ENCODE measurements at regions not wholly inside any gene's neighbourhood (a gene's known extent, or its start where the extent isn't known, plus 50 kb on each side); places are given as distances from the start of the nearest gene placed in this dataset.

DNA sequence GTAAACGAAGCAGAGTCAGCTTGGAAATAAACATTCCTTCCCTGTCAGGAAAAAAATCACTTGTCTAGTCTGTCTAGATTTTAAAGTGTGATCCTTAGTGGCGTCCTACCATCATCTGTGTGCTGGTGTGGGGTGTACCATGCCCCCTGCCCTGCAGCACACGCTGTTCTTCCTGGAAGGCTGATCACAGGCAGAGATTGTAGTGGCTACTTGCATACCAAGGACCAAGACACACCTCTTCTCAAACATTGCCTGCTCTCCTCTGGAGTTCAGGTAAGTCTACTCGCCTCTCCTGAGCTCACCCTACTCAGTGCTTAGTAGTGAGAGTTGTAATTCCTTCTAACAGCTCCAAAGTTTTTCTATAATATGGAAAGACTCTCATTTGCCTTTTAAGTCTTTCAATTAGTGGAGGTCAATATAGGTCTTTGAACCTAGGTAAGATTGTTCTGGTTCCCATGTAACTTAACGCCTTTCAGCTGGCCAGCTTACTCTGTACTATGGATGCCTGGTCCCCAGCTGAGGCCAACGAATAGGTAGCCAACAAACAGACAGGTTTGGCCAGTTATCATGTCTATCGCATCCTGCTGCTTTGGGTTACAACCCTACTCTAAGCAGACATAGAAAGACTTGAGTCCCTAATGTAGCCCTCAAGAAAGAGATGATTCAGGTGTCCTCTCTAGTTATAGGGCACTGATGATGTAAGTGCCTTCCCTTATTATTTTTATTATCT lies 55.4 kb downstream of the XCL1 start:
- Mint-ChIP-seq H3K4me1 (peaks cover 2% of the 10 kb centered on the region), H3K27me3 (no peaks in the 10 kb centered on the region), H3K36me3 (no peaks in the 10 kb centered on the region), H3K27ac (no peak overlapping the region), H3K4me3 (no peak overlapping the region), H3K9me3 (ENCODE audit: low read depth) (no peaks in the 10 kb centered on the region)
- ATAC-seq (no peak), DNase-seq (no peak)
- CTCF ChIA-PET, result interaction anchor here (1.1 kb wide), 1 partner anchor 32 kb away, joined by 3 read pairs; no protein-coding TSS in a partner anchor

DNA sequence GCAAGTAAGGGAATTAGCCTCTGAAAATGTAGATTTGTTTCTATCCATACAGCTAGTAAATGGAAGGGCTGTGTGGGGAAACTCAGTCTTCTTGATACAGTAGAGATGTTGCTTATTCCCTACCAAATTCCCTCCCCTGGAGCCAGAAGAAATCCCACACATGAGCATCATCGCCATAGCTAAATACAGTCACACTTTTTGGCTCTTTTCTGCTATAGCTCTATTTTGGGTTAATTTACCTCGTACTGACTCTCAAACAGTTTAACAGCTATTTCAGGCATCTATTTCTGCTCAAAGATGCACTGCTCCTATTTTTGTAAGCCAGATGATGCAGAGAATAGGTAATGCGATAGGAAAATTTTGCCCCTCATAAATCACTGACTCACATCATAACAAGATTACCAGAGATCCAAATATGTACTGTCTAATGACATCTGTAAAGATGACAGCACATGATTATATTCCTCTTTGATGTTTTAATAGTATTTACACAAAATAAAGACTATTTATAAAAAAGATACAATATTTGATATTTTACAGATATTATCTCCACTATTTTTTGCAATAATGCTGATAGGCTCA lies 58.6 kb downstream of the XCL1 start:
- CTCF ChIA-PET, result no interaction called here
- H3K27ac Mint-ChIP-seq, result no peak overlapping the region
- H3K9me3 Mint-ChIP-seq (ENCODE audit: low read depth), result no peaks in the 10 kb centered on the region
- H3K4me1 Mint-ChIP-seq, result no peaks in the 10 kb centered on the region
- H3K36me3 Mint-ChIP-seq, result no peaks in the 10 kb centered on the region
- H3K27me3 Mint-ChIP-seq, result peaks cover 4% of the 10 kb centered on the region
- DNase-seq (no peak), ATAC-seq (no peak)
- H3K4me3 Mint-ChIP-seq, result no peak overlapping the region

DNA sequence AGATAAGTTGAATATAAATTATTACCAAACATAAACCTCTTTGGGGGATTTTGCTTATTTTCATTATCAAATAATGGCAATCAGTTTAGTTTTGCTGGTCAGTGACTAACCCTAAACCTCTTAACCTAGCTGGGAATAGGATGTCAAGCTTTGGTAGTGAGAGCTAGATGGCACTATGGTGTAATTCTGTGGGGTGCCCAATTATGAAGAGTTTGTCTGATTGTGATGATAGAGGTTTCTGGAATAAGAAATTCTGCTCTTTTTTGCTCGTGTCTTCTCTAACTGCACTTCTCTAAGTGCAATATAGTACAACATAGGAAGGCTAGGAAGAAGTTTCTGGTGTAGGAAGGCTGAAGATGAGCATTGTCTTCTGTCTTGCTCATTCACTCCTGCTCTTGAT lies 59.8 kb downstream of the XCL1 start:
- no peaks in the 10 kb centered on the region for H3K9me3 Mint-ChIP-seq (ENCODE audit: low read depth)
- H3K27me3 Mint-ChIP-seq, result peaks cover 9% of the 10 kb centered on the region
- no peaks in the 10 kb centered on the region for H3K4me1 Mint-ChIP-seq
- H3K27ac Mint-ChIP-seq, result no peak overlapping the region
- H3K4me3 Mint-ChIP-seq, result no peak overlapping the region
- no peak for DNase-seq
- CTCF ChIA-PET, result interaction anchor here (0.7 kb wide), 1 partner anchor 33 kb away, joined by 3 read pairs; no protein-coding TSS in a partner anchor
- ATAC-seq, result no peak
- no peaks in the 10 kb centered on the region for H3K36me3 Mint-ChIP-seq

DNA sequence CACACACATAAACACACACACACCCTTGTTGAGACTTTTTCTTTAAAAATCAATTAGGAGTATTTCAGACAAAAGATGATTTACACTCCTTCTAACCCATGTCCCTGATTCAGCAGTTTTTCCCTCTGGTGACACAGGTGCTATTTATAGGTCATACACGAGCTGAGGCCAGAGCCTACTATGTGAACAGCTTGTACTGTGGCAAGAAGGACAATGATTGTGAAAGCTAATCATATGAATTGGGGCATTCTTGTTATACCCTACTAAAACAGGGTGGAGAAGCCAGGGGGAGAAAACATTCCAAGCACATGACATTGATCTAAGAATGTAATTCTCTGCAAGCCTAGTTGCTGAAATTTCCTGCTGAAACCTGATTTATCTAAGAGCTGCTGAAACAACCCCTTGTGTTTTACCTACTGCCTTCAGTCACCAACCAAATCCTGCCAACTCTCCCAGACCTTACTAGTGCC lies 60.3 kb downstream of the XCL1 start:
- Mint-ChIP-seq H3K27ac (no peak overlapping the region), H3K9me3 (ENCODE audit: low read depth) (no peaks in the 10 kb centered on the region), H3K4me3 (no peak overlapping the region), H3K4me1 (no peaks in the 10 kb centered on the region), H3K36me3 (no peaks in the 10 kb centered on the region), H3K27me3 (peaks cover 9% of the 10 kb centered on the region)
- CTCF ChIA-PET, result interaction anchor here (0.7 to 1.1 kb wide), 4 partner anchors 33 to 197 kb away, joined by 3 to 4 read pairs (median 3); no protein-coding TSS in a partner anchor
- DNase-seq, result no peak
- no peak for ATAC-seq

DNA sequence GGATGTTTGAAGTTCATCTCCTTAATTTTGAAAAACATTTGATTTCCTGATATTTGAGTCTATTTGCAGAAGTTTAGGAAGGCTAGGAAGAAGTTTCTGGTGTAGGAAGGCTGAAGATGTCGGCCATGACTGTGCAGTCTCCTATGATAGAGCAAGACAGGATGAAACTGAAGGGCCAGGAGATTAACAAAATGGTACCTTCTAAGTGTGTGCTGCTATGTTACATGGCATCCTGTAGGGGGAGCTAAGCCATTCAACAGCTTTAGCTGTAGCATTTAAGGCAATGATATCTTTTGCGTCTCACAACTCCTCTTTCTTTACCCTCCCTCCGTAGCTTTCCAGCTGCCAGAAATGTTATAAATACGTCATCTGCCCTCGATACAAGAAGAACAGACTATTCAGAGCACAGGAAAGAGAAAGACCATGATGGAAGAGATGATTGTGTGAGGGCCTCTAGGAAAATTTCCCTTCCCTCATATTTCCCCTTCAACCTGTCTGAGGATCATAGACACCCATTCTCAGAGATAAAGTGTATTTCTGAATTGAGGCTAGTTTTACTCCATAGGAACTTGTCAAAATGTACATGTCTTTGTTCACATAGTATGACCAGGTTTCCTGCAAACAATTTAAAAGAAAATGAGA lies 61.1 kb downstream of the XCL1 start:
- no peak for ATAC-seq
- Mint-ChIP-seq H3K27me3 (peaks cover 9% of the 10 kb centered on the region), H3K4me3 (no peak overlapping the region), H3K9me3 (ENCODE audit: low read depth) (no peaks in the 10 kb centered on the region), H3K36me3 (no peaks in the 10 kb centered on the region), H3K27ac (no peak overlapping the region), H3K4me1 (no peaks in the 10 kb centered on the region)
- CTCF ChIA-PET, result interaction anchor here (0.5 to 1.1 kb wide), 6 partner anchors 33 to 198 kb away, joined by 3 to 4 read pairs (median 3); no protein-coding TSS in a partner anchor
- DNase-seq, result no peak

DNA sequence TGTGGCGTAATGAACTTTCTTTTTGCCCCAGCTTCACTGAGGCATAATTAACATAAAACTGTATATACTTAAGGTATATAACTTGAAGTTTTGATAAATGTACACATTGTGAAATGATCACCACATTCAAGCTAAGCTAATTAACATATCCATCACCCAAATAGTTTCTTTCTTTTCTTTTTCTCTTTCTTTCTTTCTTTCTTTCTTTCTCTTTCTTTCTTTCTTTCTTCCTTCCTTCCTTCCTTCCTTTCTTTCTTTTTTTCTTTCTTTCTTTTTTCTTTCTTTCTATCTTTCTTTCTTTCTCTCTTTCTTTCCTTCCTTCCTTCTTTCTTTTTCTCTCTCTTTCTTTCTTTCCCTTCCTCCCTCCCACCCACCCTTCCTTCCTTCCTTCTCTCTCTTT lies 62.5 kb downstream of the XCL1 start:
- H3K4me1 Mint-ChIP-seq, result no peaks in the 10 kb centered on the region

DNA sequence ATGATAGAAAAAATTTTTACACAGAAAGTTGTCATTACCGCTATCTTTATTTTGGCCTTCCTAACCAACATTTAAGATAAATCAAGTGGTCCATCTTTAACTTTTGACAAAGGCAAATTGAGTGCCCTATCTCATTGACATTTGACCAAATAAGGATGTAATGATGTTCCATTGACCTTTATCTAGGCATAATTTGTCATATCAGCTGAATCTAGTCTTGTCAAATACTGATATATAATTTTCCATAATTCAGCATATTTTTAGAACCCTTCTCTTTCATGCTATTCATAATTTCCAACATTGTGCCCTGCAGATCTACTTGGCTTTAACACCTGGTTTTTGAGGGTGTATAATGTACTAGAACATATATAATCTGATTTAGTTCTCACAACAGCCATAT lies 63.8 kb downstream of the XCL1 start:
- H3K36me3 Mint-ChIP-seq, result no peaks in the 10 kb centered on the region
- H3K27ac Mint-ChIP-seq, result no peak overlapping the region
- no peaks in the 10 kb centered on the region for H3K4me1 Mint-ChIP-seq
- no peak for DNase-seq
- H3K9me3 Mint-ChIP-seq (ENCODE audit: low read depth), result no peaks in the 10 kb centered on the region
- H3K4me3 Mint-ChIP-seq, result no peak overlapping the region
- CTCF ChIA-PET, result no interaction called here
- peaks cover 9% of the 10 kb centered on the region for H3K27me3 Mint-ChIP-seq
- no peak for ATAC-seq

More for the DNA sequence above, 62.5 kb downstream of the XCL1 start:
- no peak for ATAC-seq
- H3K4me3 Mint-ChIP-seq, result no peak overlapping the region
- no peaks in the 10 kb centered on the region for H3K36me3 Mint-ChIP-seq
- H3K9me3 Mint-ChIP-seq (ENCODE audit: low read depth), result no peaks in the 10 kb centered on the region
- H3K27me3 Mint-ChIP-seq, result peaks cover 9% of the 10 kb centered on the region
- CTCF ChIA-PET, result no interaction called here
- no peak for DNase-seq
- H3K27ac Mint-ChIP-seq, result no peak overlapping the region

DNA sequence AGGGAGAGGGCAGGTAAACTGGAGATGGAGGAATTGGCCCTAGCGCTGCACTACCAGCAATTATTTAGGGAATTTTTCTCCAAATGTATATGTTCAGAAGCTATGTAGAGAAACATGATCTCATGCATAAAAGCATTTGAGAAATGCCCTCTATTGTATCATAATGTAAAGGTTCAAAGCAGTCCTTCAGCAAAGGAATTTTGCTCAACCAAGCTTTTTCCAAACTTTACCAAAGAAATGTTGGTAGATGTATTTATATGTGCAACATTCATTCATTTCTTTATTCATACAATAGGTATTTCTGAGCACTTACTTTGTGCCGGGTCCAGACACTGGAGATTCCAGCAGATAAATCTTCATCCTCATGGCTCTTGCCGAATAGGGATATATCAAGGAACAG lies 64.4 kb downstream of the XCL1 start:
- Mint-ChIP-seq H3K4me1 (no peaks in the 10 kb centered on the region), H3K9me3 (ENCODE audit: low read depth) (no peaks in the 10 kb centered on the region), H3K4me3 (no peak overlapping the region), H3K27me3 (peaks cover 9% of the 10 kb centered on the region), H3K36me3 (no peaks in the 10 kb centered on the region), H3K27ac (no peak overlapping the region)
- CTCF ChIA-PET, result no interaction called here
- DNase-seq (no peak), ATAC-seq (no peak)

DNA sequence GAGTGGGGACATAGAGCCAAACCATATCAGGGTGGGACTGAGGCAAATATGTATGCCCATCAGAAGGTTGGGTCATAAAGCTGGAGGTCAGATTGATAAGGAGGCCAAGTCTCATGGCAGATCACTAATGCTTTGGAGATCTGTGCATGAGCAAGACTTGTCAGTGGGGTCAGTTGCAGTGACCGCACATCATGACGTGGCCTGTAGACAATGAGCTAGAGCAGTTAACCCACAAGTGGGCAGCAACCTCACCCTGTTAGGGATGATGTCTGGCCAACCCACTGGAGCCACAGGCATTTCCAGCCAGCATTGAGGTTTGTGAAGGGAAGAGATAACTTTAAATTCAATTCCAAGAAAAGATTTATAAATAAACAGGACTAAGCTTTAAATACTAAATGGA lies 66.7 kb downstream of the XCL1 start:
- Mint-ChIP-seq H3K4me1 (no peaks in the 10 kb centered on the region), H3K36me3 (no peaks in the 10 kb centered on the region), H3K9me3 (ENCODE audit: low read depth) (no peaks in the 10 kb centered on the region), H3K4me3 (no peak overlapping the region), H3K27me3 (peaks cover 7% of the 10 kb centered on the region), H3K27ac (no peak overlapping the region)
- DNase-seq, result no peak
- no peak for ATAC-seq
- CTCF ChIA-PET, result no interaction called here

All from activated CD8-positive, alpha-beta memory T cell treated with anti-CD3 and anti-CD28 coated beads, Interleukin-2, amount 10 ng/mL, durations not matched to agents 7 days and 5 days (primary cell).